ENCODE measurements at regions not wholly inside any gene's neighbourhood (a gene's known extent, or its start where the extent isn't known, plus 50 kb on each side); places are given as distances from the start of the nearest gene placed in this dataset.
"Not testable (repeated sequence)": the region's sequence is repeated elsewhere in the genome, so short reads cannot be mapped to it uniquely, and the experiment has no call there.

DNA sequence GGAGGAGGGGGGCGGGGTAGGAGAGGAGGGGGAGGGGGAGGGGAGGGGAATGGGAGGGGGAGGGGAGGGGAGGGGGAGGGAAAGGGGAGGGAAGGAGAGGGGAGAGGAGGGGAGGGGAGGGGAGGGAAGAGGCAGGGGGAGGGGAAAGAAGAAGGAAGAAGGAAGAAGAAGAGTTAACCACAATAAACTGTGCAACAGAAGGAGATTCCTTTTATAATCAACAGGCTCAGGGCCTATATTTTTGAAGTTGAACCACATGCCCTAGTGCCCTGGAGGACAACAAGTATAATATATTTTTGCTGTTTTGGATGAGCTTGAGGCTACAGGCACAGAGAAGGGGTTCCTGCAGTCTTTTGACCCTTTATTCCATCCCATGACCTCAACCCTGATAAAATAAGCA is 228.2 kb upstream of the IRF2BP2 start:
- DNase-seq = no peak

DNA sequence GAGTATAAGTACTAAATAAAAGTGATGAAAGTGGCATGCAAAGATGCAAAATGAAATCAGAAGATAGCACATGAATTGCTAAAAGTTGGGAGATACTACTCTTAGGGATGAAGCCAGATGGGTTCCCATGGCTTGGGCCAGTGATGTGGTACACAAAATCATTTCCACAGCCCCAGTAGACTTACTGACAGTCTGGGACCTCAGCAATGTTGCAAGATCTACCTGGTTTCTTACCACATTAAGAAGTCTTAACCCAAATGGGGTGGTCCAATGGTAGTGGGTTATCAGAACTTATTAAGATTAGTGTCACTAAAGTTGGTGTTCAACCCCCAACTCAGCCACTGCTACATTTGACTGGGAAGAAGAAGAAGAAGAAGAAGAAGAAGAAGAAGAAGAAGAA is 227.7 kb upstream of the IRF2BP2 start:
- DNase-seq = no peak

DNA sequence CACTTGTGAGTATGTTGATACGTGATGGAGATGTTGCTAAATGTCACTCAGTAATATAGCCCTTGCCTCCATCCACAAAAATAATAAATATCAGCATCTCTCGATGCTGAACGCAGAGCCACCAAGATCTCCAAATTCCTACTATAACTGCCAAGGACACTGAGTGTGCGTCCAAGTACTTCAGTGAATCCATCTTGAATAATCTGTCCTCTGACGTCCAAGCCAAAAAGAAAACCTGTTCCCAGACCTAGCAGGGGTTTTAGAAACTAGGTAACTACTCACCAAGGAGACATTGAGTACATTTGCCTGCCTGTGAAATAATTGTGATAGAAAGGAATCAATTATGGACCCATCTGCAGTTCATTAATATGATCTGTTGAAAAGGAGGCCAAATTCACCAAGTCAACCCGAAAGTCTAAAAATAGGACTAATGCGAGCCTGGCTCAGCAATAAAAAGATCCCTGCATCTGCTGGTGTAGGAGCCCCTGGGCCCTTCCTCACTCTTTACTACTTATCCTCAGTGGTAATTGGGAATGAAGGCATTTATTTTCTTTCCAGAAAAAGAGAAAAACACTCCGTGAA is 226.9 kb upstream of the IRF2BP2 start:
- no peak for DNase-seq

DNA sequence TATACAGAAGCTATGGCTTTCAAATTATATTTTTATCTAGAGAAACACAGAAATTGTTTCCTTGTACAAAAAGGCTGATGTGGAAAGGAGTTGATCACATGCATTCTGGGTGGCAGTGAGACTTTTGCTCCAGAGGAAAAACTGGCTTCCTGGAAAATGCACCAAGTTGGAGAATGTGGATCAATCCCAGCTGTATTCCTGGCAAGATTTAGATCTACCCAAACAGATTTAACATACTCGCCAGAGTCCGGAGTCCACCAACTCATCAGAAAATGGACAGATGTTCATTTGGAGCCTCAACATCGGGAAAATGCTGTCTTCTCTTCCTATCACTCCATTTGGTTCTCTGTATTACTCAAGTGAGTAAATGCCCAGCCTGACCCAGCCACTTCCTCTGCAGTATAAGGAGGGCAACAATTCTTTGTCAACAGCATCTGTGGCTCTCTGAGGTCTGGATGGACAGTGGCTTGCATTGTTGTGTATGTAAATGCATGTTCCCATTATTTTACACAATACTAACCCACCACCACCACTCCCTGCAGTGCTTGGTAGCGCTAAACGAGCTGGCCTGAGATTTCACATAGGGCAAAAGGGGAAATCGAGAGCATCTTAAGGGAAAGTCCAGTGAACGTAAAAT is 226.2 kb upstream of the IRF2BP2 start:
- no peak for DNase-seq

DNA sequence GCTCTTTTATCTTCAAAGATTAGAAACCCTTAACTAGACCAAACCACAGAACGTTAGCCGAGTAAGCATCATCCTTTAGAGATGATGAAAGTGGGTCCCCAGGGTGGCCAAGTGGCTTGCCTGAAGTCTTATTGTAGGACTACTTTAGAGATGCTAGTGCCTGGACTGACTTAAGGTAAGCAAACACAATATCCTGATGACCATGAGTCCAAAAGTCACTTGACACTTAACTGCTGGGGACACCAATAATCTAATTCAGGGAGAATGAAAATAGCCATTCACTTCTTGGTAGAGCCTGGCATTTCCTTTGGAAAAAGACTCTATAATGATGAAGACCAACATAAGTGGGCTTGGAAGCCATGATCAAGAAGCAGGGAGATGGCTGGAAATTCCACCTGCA is 225.3 kb upstream of the IRF2BP2 start:
- no peak for DNase-seq

DNA sequence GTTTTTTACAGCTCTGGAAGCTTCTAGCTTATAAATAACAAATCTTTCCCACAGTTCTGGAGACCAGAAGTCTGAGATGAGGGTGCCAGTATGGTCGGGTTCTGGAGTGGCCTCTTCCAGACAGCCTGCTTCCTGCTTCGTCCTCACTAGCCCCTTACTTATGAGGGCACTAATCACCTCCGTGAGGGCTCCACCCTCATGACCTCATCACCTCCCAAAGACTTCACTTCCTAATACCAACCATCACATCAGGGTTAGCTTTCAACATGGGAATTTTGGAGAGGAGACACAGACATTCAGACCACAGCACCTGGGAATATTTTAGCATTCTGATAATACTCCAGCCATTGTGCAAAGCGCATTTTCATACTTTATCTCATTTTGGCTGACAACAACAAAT is 223.7 kb upstream of the IRF2BP2 start:
- DNase-seq = no peak

- DNase-seq = no peak
Observed at GRCh38 chr1:234833118-234833517, 223.1 kb upstream of the IRF2BP2 start.

- no peak for DNase-seq
Observed at GRCh38 chr1:234827656-234828055, 217.7 kb upstream of the IRF2BP2 start.

DNA sequence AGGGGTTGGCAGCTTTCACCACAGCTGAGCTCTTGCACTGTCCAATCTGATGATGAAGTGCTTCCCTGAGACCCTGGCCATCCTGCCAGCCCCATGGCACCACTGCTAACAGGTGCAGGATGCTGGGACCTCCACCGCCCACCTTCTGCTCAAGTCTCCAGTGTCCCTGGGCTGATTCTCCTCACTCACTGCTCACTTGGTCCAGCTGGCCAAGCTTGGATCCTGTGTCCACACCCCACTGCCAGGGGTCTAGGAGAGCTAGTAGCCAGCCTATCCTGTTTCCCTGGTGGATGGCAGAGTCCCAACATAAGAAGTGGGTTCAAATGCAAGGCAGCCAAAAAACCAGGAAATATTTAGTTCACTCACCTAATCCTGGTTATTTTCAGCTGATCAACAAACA is 217.2 kb upstream of the IRF2BP2 start:
- DNase-seq = no peak

- DNase-seq = no peak
Observed at GRCh38 chr1:234826352-234826751, 216.4 kb upstream of the IRF2BP2 start.

GRCh38 chr1:234825498-234826165 is 215.7 kb upstream of the IRF2BP2 start:
- DNase-seq = no peak

DNA sequence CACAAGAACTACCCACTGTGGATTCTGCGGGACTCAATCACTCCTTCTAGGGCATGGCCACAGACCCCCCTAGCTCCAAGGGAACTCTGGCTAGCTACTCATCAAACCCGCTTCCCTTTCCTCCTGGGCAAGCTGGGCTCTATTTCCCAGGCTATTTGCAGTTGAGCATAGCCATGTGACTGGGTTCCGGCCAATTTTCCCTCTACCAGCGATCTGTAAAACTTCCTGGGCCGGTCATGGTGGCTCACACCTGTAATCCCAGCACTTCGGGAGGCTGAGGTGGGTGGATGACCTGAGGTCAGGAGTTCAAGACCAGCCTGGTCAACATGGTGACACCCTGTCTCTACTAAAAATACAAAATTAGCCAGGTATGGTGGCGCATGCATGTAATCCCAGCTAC is 214.9 kb upstream of the IRF2BP2 start:
- not testable (repeated sequence) for DNase-seq

DNA sequence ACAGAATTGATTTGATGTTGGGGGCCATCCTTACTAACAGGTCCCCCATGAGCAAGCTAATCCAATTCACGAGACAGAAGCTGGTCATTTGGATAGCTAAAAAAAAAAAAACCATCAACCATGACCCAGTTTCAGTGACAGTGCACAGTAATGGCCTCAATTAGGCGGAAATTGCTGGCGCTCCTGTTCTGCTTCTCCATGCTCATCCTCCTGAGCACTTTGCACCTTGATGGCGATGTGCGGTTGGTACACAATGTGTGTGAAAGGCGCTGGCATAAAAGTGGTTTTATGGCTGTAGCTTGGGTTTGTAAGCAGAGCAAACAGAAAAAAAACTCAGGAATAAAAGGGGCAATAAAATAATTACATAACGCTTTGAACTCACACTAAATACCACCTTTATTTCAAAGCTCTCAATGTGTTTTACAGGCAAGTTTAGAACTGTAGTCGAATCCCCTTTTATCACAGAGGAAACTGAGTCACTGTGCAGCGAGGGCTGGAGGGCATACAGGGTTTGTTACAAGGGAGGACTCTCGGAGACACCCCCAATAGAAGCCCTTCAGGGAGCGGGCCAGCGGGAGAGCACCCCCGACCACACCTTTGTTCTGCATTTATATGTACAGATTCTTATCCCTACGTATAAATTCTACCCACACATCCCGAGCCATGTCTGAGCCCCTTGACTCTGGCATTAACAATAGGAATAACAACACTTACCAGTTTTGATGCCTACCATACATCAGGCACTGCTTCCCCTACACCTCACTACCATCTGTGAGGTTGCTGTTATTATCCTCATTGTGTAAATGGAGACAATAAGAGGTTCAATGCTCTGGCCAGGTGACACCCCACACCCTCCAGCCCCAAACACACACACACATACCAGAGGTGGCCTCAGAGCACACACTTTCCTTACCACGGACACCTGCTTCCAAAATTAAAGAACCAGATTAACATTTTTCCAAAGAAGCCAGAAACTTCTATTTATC is 213.5 kb upstream of the IRF2BP2 start:
- no peak for DNase-seq

- no peak for DNase-seq
Observed at GRCh38 chr1:234821840-234822239, 211.9 kb upstream of the IRF2BP2 start.

DNA sequence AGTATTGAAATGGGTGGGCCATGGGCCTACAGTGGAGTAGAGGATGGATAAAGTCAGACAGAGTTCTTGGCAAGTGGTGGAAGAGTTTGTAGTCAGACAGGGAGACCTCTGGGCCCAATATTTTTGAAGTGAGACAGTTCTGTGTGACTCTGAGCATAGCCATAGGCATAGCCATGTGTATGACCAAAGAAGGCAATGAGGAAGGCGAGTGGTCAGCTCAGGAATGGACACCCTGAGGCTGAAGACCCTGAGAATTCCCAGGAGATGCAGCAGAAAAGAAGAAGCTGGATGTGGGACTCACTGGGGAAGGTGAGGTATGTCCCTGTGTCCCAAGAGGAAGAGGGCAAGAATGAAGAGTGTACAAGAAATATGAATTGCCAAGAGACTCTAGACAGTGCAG is 210.6 kb upstream of the IRF2BP2 start:
- no peak for DNase-seq

GRCh38 chr1:234819845-234820244 is 209.9 kb upstream of the IRF2BP2 start:
- DNase-seq = not testable (repeated sequence)

DNA sequence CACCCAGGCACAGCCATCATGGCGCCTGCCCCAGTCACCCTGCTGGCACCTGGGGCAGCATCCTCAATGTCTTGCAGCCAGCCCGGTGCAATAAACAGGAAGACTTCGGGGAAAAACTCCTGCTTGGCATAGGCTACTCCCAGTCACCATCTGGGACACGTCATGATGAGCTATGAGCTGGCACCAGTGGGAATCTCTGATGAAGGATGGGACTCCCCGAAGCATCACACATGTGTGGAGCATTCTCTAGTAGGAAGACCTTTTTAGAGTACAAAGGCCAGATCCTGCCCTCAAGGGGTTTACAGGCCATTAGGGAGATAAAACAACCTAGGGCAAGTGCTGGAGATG is 208.0 kb upstream of the IRF2BP2 start:
- not testable (repeated sequence) for DNase-seq

DNA sequence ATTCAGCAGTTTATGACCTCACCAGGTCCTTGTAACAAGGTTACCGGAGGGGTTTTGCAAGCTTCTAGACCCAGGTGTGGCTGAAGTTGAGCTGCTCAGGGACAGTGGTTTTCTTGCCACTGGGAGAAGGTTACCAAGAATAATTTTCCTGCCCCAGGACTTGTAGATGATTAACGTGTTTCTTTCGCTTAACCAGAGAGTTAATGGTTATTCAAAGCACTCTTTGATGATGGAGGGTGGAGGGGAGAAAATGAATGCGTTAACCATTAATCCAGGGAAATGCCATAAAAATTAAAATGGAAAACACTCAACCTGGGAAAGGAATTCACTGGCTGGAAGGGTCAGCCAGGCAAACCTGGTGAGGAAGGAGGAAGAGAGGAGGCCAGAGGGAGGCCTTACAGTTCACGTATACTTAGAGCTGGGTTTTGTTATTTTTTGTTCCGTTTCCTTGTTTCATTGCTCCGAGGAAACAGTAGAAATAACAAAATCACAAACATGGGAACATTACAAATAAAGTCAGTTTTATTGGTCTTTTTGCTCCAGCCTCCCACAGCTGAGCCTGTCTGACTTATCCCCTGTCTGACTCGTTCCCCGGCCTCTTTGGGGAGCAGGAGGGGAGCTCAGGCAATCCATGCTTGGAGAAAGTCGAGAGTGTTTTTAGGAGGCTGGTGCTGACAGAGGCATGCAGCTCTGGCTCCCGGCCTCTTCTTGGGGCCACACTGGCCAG is 207.5 kb upstream of the IRF2BP2 start:
- not testable (repeated sequence) for DNase-seq

DNA sequence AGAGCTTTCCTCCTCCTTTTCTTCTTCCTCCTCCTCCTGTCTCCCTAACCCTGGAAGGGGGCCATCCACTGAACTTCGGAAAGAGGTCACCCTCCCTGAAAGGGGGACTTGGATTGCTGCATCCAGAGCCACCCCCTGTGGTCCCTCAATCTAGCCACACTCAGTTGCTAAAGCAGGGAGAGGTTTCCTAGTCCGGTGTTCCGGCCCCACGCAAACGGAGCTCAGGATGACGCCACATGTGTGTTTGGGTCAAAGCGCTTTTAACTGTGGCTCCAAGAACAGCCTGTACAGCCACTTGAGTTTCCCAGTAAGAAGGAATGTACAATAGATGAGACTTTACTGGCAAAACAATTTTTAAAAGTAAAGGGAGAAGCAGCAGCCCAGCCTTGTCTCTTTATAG is 206.9 kb upstream of the IRF2BP2 start:
- not testable (repeated sequence) for DNase-seq

DNA sequence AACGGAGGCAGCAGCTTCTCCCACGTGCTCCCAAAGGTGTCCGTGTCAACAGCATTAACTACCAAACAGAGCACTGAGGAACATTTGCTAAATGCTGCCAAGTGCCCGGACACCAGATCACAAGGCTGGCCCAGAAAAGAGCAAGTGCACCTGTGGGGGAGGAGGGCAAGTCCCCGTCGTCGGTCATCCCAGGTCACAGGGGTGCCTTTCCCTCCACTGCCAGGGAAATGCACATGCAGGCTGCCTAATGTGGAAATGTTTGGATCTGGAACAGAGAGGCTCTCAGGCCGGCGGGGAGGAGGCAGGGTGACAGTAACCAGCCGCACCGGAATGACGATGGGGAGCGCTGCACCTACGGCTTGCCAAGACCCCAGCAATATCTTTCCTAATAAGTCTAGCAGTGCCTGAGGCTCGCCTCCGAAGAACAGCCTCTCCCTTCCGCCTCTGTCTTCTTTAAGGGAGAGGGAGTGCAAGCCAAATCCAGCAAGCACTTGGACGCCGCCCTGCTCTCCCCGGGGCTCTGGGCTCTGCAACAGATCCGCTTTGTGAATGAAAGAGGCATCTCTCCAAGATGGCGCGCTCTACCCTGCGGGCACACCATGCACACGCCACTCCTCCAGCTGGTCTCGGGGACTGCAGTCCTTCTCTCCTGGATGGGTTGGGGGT is 206.3 kb upstream of the IRF2BP2 start:
- not testable (repeated sequence) for DNase-seq

DNA sequence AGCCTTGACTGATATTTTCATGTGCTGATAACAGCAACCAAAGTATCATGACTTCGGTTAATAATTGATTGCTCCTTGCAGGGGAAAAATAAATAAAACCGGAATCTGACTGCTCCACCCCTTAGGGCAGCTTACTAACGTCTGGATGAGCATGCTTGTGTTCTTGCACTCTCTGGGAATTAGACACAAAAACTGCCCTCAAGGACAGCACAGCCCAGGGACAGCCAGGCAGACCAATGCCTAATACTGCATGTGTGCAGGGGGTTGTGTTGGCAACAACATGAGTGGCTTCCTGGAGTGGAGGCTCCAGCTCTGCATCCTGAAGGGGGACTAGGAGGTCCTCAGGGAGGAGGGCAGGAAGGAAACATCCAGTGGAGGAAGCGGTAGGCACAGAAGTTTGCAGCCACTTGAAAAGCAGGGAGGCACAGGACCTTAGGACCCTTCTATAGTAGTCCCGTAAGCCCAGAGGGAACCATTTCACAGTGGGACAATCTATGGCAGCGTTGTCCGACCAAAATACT is 205.4 kb upstream of the IRF2BP2 start:
- not testable (repeated sequence) for DNase-seq

GRCh38 chr1:234814235-234814634 is 204.3 kb upstream of the IRF2BP2 start:
- DNase-seq = not testable (repeated sequence)

Measured in eye (tissue), 1 donor.